K562 (cell line): ENCODE measurements at regions not wholly inside any gene's neighbourhood (a gene's known extent, or its start where the extent isn't known, plus 50 kb on each side); places are given as distances from the start of the nearest gene placed in this dataset.

Source experiments
- ATAC-seq: fragments of 200-7000 bp; cut with Tn5 transposase; 3 replicates; pipeline ENCODE4 v1.9.1; 2020; ENCODE audit warnings: moderate library complexity
- BruUV-seq: library from RNA; stranded (reverse); fragments of 400-500 nt; replicated peaks from 2 replicates; lab custom pipeline; 2021; lab: Mats Ljungman, UMichigan
- CTCF ChIA-PET: fragments of 300-600 bp; formaldehyde crosslinking; extraction: SDS; loops from one replicate; lab custom pipeline; 2021; ENCODE audit warnings: low intra/inter-chr PET ratio; lab: Yijun Ruan, JAX
- POLR2A ChIA-PET: fragments of 300-600, 350-650 bp; sonication (Branson Sonifier 250); formaldehyde crosslinking; extraction: SDS; loops from one replicate; lab custom pipeline; 2021; ENCODE audit warnings: antibody characterized with exemption, inconsistent platforms; lab: Yijun Ruan, JAX
- DNase-seq, 4 experiments: peaks; one replicate each; pipeline versions ENCODE4 v3.0.0 to v3.0.0-alpha.2; 2011 to 2018; ENCODE audit warnings: low spot score in 3 of 4, mixed read lengths in 3 of 4; ENCODE audit errors: extremely low read depth in 1 of 4
- FAIRE-seq: peaks from 2 replicates; lab custom pipeline; 2011; peaks lifted over from hg19 to GRCh38; lab: Jason Lieb, UNC
- H2AFZ ChIP-seq: 2 replicates; pipeline ENCODE4 v1.6.0; 2011; ENCODE audit warnings: low read depth, low read length, control low read depth, inconsistent platforms
- H3K27ac ChIP-seq: fragments of 200-600 bp; 3 replicates; pipeline ENCODE4 v1.8.0; 2011; ENCODE audit warnings: low read depth, mild to moderate bottlenecking, control low read depth, inconsistent platforms, low read length, moderate library complexity, mixed read lengths; ENCODE audit errors: extremely low read depth
- H3K27me3 ChIP-seq, 2 experiments: fragments of 300-600 bp in 1 of 2; 2 replicates in 1 of 2; 3 replicates in 1 of 2; pipeline versions ENCODE4 v1.6.0 to v1.8.0; 2011; ENCODE audit warnings: inconsistent platforms in 2 of 2, low read length in 2 of 2, mild to moderate bottlenecking in 1 of 2, mixed read lengths in 1 of 2, moderate library complexity in 1 of 2; ENCODE audit not compliant: control insufficient read depth in 2 of 2, insufficient read depth in 2 of 2
- H3K36me3 ChIP-seq: fragments of 300-600 bp; 3 replicates; pipeline ENCODE4 v1.8.0; 2011; ENCODE audit warnings: mild to moderate bottlenecking, low read length, inconsistent platforms; ENCODE audit not compliant: control insufficient read depth, insufficient read depth
- H3K4me1 ChIP-seq, 2 experiments: fragments of 200-600 bp in 1 of 2; replicated peaks in 1 of 2; 2 replicates in 1 of 2; 3 replicates in 1 of 2; pipeline versions ENCODE4 v1.5.1 to v1.8.0; 2011; ENCODE audit warnings: inconsistent platforms in 2 of 2, low read length in 2 of 2, mild to moderate bottlenecking in 1 of 2, mixed read lengths in 1 of 2, moderate library complexity in 1 of 2; ENCODE audit not compliant: control insufficient read depth in 2 of 2, insufficient read depth in 2 of 2
- H3K4me2 ChIP-seq: 2 replicates; pipeline ENCODE4 v1.6.1; 2011; ENCODE audit warnings: low read length, control low read depth, inconsistent platforms, mixed read lengths; ENCODE audit not compliant: insufficient read depth
- H3K4me3 ChIP-seq: fragments of 200-600 bp; sonication (generic), shearing (Covaris generic); 2 replicates; pipeline ENCODE4 v1.5.1; 2016; ENCODE audit warnings: control low read depth, inconsistent platforms
- H3K79me2 ChIP-seq: fragments of 200-600 bp; 3 replicates; pipeline ENCODE4 v1.8.0; 2011; ENCODE audit warnings: low read length, inconsistent platforms; ENCODE audit not compliant: control insufficient read depth, insufficient read depth
- H3K9ac ChIP-seq, 2 experiments: 2 replicates each; pipeline versions ENCODE4 v1.6.0 to v1.6.1; 2011; ENCODE audit warnings: low read depth in 2 of 2, low read length in 2 of 2, control low read depth in 1 of 2, inconsistent platforms in 1 of 2, mild to moderate bottlenecking in 1 of 2, mixed read lengths in 1 of 2; ENCODE audit not compliant: insufficient read depth in 1 of 2
- H3K9me1 ChIP-seq: one replicate; pipeline ENCODE4 v1.6.0; 2011; ENCODE audit warnings: inconsistent platforms, mild to moderate bottlenecking, low read length, moderate library complexity; ENCODE audit not compliant: control insufficient read depth, insufficient read depth
- H3K9me3 ChIP-seq: replicated peaks from 2 replicates; pipeline ENCODE4 v1.5.1; 2011; ENCODE audit warnings: low read depth, low read length, inconsistent platforms; ENCODE audit not compliant: control insufficient read depth, insufficient read depth
- H4K20me1 ChIP-seq: replicated peaks from 2 replicates; pipeline ENCODE4 v1.6.1; 2011; ENCODE audit warnings: low read length, inconsistent platforms, mixed read lengths; ENCODE audit not compliant: control insufficient read depth, insufficient read depth
- CHD1 ChIP-seq: fragments of 200-600 bp; sonication (generic); IDR thresholded peaks from one replicate; pipeline ENCODE4 v1.6.1; 2012; ENCODE audit warnings: mild to moderate bottlenecking, moderate library complexity, low read length, inconsistent platforms
- ETV1 ChIP-seq: fragments of 450-650 bp; conservative IDR thresholded peaks from 2 replicates; pipeline ENCODE4 v1.6.1; 2016; ENCODE audit warnings: missing genetic modification characterization, control low read depth, low read depth, missing compliant biosample characterization
- NFIC ChIP-seq: fragments of 450-650 bp; IDR thresholded peaks from 2 replicates; pipeline ENCODE4 v1.6.1; 2017; ENCODE audit warnings: mild to moderate bottlenecking, inconsistent platforms
- SP2 ChIP-seq: IDR thresholded peaks from 2 replicates; pipeline ENCODE4 v1.6.1; 2011; ENCODE audit warnings: mild to moderate bottlenecking, low read depth, low read length, moderate library complexity; ENCODE audit not compliant: poor library complexity, severe bottlenecking; ENCODE audit errors: extremely low read depth
- TAF9B ChIP-seq: fragments of 450-650 bp; IDR thresholded peaks from 2 replicates; pipeline ENCODE4 v1.6.1; 2018; ENCODE audit warnings: mild to moderate bottlenecking; ENCODE audit not compliant: partially characterized antibody
- WGBS: fragments of 100-300 bp; shearing (Covaris generic); methylation state at CpG from one replicate; pipeline ENCODE4 v1.1.6; 2016; ENCODE audit warnings: low coverage, mixed read lengths; ENCODE audit not compliant: insufficient coverage; ENCODE audit errors: missing lambda C conversion rate; 5-methylcytosine and 5-hydroxymethylcytosine counted together
- in situ Hi-C: fragments of 300-500 bp; cut with MboI; formaldehyde crosslinking; loops from 4 replicates; pipeline ENCODE4 v1.15.0; 2018; ENCODE audit warnings: inconsistent platforms, mixed read lengths
- intact Hi-C: fragments of 100-400 bp; cut with micrococcal nuclease; formaldehyde crosslinking; loops from 2 replicates; pipeline ENCODE4 v1.14.2; 2022
- TF ChIP-seq, protein P1 (sequence below): fragments of 250-450 bp; sonication (Bioruptor Pico); IDR thresholded peaks from 2 replicates; pipeline ENCODE4 v1.5.0; 2020; ENCODE audit warnings: mild to moderate bottlenecking, borderline replicate concordance
- TF ChIP-seq, protein P2 (sequence below): fragments of 250-450 bp; sonication (Bioruptor Pico); IDR thresholded peaks from 2 replicates; pipeline ENCODE4 v1.5.0; 2021

DNA sequence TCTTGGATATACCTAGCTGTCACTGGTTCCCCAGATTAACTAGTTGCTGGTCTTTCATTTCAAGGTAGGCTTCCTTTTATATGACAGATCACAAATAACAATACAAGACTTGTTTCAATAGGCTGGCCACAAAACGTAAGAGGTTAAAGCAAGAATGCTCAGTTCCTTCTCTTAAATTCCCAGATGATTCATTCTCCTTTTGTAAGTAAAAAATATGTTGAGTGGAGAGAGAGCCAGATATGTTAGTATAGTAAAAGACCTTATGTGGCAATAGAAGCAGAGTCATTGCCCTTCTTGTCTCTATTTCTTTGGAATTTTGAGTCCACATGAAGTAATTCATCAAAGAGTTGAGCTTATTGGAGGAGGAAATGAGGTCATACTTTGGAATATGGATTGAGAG lies 939.0 kb upstream of the ATXN7L3B start:
- H3K27ac ChIP-seq = no peak overlapping the region
- no peaks in the 10 kb centered on the region for H3K27me3 ChIP-seq
- H3K9me1 ChIP-seq = no peaks in the 10 kb centered on the region
- in situ Hi-C loops = no loop called here
- CTCF ChIA-PET = no interaction called here
- TF ChIP-seq CHD1 = no peak
- no peak for TF ChIP-seq SP2
- no peak for TF ChIP-seq TAF9B
- TF ChIP-seq, protein P1, sequence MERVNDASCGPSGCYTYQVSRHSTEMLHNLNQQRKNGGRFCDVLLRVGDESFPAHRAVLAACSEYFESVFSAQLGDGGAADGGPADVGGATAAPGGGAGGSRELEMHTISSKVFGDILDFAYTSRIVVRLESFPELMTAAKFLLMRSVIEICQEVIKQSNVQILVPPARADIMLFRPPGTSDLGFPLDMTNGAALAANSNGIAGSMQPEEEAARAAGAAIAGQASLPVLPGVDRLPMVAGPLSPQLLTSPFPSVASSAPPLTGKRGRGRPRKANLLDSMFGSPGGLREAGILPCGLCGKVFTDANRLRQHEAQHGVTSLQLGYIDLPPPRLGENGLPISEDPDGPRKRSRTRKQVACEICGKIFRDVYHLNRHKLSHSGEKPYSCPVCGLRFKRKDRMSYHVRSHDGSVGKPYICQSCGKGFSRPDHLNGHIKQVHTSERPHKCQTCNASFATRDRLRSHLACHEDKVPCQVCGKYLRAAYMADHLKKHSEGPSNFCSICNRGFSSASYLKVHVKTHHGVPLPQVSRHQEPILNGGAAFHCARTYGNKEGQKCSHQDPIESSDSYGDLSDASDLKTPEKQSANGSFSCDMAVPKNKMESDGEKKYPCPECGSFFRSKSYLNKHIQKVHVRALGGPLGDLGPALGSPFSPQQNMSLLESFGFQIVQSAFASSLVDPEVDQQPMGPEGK (CRISPR knock-in tag) = no peak
- TF ChIP-seq ETV1 (tag) = no peak
- no peak for TF ChIP-seq NFIC
- TF ChIP-seq, protein P2, sequence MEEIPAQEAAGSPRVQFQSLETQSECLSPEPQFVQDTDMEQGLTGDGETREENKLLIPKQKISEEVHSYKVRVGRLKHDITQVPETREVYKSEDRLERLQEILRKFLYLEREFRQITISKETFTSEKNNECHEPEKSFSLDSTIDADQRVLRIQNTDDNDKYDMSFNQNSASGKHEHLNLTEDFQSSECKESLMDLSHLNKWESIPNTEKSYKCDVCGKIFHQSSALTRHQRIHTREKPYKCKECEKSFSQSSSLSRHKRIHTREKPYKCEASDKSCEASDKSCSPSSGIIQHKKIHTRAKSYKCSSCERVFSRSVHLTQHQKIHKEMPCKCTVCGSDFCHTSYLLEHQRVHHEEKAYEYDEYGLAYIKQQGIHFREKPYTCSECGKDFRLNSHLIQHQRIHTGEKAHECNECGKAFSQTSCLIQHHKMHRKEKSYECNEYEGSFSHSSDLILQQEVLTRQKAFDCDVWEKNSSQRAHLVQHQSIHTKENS (CRISPR knock-in tag) = no peak
- H3K79me2 ChIP-seq = no peaks in the 10 kb centered on the region
- H3K4me3 ChIP-seq = no peak overlapping the region
- DNase-seq (no peak), FAIRE-seq (no peak), ATAC-seq (no peak)
- H3K4me1 ChIP-seq = no peaks in the 10 kb centered on the region
- H3K36me3 ChIP-seq = no peaks in the 10 kb centered on the region
- H3K4me2 ChIP-seq = no peak overlapping the region
- H4K20me1 ChIP-seq = no peaks in the 10 kb centered on the region
- BruUV-seq = no TSS peak
- no peak overlapping the region for H2AFZ ChIP-seq
- no peak overlapping the region for H3K9ac ChIP-seq
- 0% methylated on average over 1 of the region's 1 CpG for WGBS
- no peaks in the 10 kb centered on the region for H3K9me3 ChIP-seq
- POLR2A ChIA-PET = no interaction called here
- intact Hi-C loops = no loop called here
